ENCODE measurements at regions not wholly inside any gene's neighbourhood (a gene's known extent, or its start where the extent isn't known, plus 50 kb on each side); places are given as distances from the start of the nearest gene placed in this dataset.

GRCh38 chr12:28057856-28058615 lies 85.5 kb upstream of the PTHLH start:
- peaks cover 0 to 2% of the 10 kb centered on the region in 2 donors for H3K4me1 ChIP-seq (ENCODE audit: control insufficient read depth in 2 of 2, insufficient read depth in 2 of 2, low read length in 1 of 2)
- H3K36me3 ChIP-seq (ENCODE audit: control insufficient read depth in 2 of 2, insufficient read depth in 2 of 2, low read length in 1 of 2) = no peaks in the 10 kb centered on the region
- H3K4me3 ChIP-seq (ENCODE audit: low read depth in 1 of 2, low read length in 2 of 2) = no peak overlapping the region
- H3K27ac ChIP-seq (ENCODE audit: low read depth in 2 of 2, low read length in 1 of 2) = peak overlapping the region; percentile 44 to 57
- no peaks in the 10 kb centered on the region for H3K27me3 ChIP-seq (ENCODE audit: control insufficient read depth in 1 of 2, insufficient read depth in 2 of 2, low read length in 2 of 2)
- H3K9me3 ChIP-seq (ENCODE audit: control insufficient read depth in 2 of 2, insufficient read depth in 1 of 2, low read depth in 1 of 2, low read length in 1 of 2) = no peaks in the 10 kb centered on the region
- WGBS, 2 donors = 47 to 62% methylated on average over 8 of the region's 8 CpGs

- no peak overlapping the region for H3K27ac ChIP-seq (ENCODE audit: low read depth in 2 of 2, low read length in 1 of 2)
- no peaks in the 10 kb centered on the region for H3K27me3 ChIP-seq (ENCODE audit: control insufficient read depth in 1 of 2, insufficient read depth in 2 of 2, low read length in 2 of 2)
- 40 to 42% methylated on average over 1 of the region's 1 CpG for WGBS, 2 donors
- H3K4me3 ChIP-seq (ENCODE audit: low read depth in 1 of 2, low read length in 2 of 2) = no peak overlapping the region
- no peaks in the 10 kb centered on the region for H3K4me1 ChIP-seq (ENCODE audit: control insufficient read depth in 2 of 2, insufficient read depth in 2 of 2, low read length in 1 of 2)
- no peaks in the 10 kb centered on the region for H3K9me3 ChIP-seq (ENCODE audit: control insufficient read depth in 2 of 2, insufficient read depth in 1 of 2, low read depth in 1 of 2, low read length in 1 of 2)
- no peaks in the 10 kb centered on the region for H3K36me3 ChIP-seq (ENCODE audit: control insufficient read depth in 2 of 2, insufficient read depth in 2 of 2, low read length in 1 of 2)
Measured at GRCh38 chr12:28059220-28059619, 86.7 kb upstream of the PTHLH start.

GRCh38 chr12:28059668-28060067 lies 87.1 kb upstream of the PTHLH start:
- H3K9me3 ChIP-seq (ENCODE audit: control insufficient read depth in 2 of 2, insufficient read depth in 1 of 2, low read depth in 1 of 2, low read length in 1 of 2) = no peaks in the 10 kb centered on the region
- no peaks in the 10 kb centered on the region for H3K36me3 ChIP-seq (ENCODE audit: control insufficient read depth in 2 of 2, insufficient read depth in 2 of 2, low read length in 1 of 2)
- no peaks in the 10 kb centered on the region for H3K4me1 ChIP-seq (ENCODE audit: control insufficient read depth in 2 of 2, insufficient read depth in 2 of 2, low read length in 1 of 2)
- no peaks in the 10 kb centered on the region for H3K27me3 ChIP-seq (ENCODE audit: control insufficient read depth in 1 of 2, insufficient read depth in 2 of 2, low read length in 2 of 2)
- no peak overlapping the region for H3K27ac ChIP-seq (ENCODE audit: low read depth in 2 of 2, low read length in 1 of 2)
- no peak overlapping the region for H3K4me3 ChIP-seq (ENCODE audit: low read depth in 1 of 2, low read length in 2 of 2)
- WGBS, 2 donors = 74 to 93% methylated on average over 2 of the region's 2 CpGs

GRCh38 chr12:28060871-28061270 lies 88.3 kb upstream of the PTHLH start:
- no peaks in the 10 kb centered on the region for H3K4me1 ChIP-seq (ENCODE audit: control insufficient read depth in 2 of 2, insufficient read depth in 2 of 2, low read length in 1 of 2)
- no peak overlapping the region for H3K27ac ChIP-seq (ENCODE audit: low read depth in 2 of 2, low read length in 1 of 2)
- no peaks in the 10 kb centered on the region for H3K27me3 ChIP-seq (ENCODE audit: control insufficient read depth in 1 of 2, insufficient read depth in 2 of 2, low read length in 2 of 2)
- H3K9me3 ChIP-seq (ENCODE audit: control insufficient read depth in 2 of 2, insufficient read depth in 1 of 2, low read depth in 1 of 2, low read length in 1 of 2) = no peaks in the 10 kb centered on the region
- H3K4me3 ChIP-seq (ENCODE audit: low read depth in 1 of 2, low read length in 2 of 2) = no peak overlapping the region
- no peaks in the 10 kb centered on the region for H3K36me3 ChIP-seq (ENCODE audit: control insufficient read depth in 2 of 2, insufficient read depth in 2 of 2, low read length in 1 of 2)
- WGBS, 2 donors = 96 to 98% methylated on average over 6 of the region's 6 CpGs

- no peak overlapping the region for H3K27ac ChIP-seq (ENCODE audit: low read depth in 2 of 2, low read length in 1 of 2)
- WGBS, 2 donors = 72 to 77% methylated on average over 2 of the region's 2 CpGs
- no peaks in the 10 kb centered on the region for H3K27me3 ChIP-seq (ENCODE audit: control insufficient read depth in 1 of 2, insufficient read depth in 2 of 2, low read length in 2 of 2)
- peaks cover 0 to 2% of the 10 kb centered on the region in 2 donors for H3K9me3 ChIP-seq (ENCODE audit: control insufficient read depth in 2 of 2, insufficient read depth in 1 of 2, low read depth in 1 of 2, low read length in 1 of 2)
- no peak overlapping the region for H3K4me3 ChIP-seq (ENCODE audit: low read depth in 1 of 2, low read length in 2 of 2)
- no peaks in the 10 kb centered on the region for H3K36me3 ChIP-seq (ENCODE audit: control insufficient read depth in 2 of 2, insufficient read depth in 2 of 2, low read length in 1 of 2)
- no peaks in the 10 kb centered on the region for H3K4me1 ChIP-seq (ENCODE audit: control insufficient read depth in 2 of 2, insufficient read depth in 2 of 2, low read length in 1 of 2)
Measured at GRCh38 chr12:28063355-28063880, 90.9 kb upstream of the PTHLH start.

GRCh38 chr12:28065374-28065773 lies 92.8 kb upstream of the PTHLH start:
- Histone ChIP-seq H3K27ac (ENCODE audit: low read depth in 2 of 2, low read length in 1 of 2) (no peak overlapping the region), H3K27me3 (ENCODE audit: control insufficient read depth in 1 of 2, insufficient read depth in 2 of 2, low read length in 2 of 2) (no peaks in the 10 kb centered on the region), H3K4me1 (ENCODE audit: control insufficient read depth in 2 of 2, insufficient read depth in 2 of 2, low read length in 1 of 2) (no peaks in the 10 kb centered on the region), H3K4me3 (ENCODE audit: low read depth in 1 of 2, low read length in 2 of 2) (no peak overlapping the region), H3K36me3 (ENCODE audit: control insufficient read depth in 2 of 2, insufficient read depth in 2 of 2, low read length in 1 of 2) (no peaks in the 10 kb centered on the region), H3K9me3 (ENCODE audit: control insufficient read depth in 2 of 2, insufficient read depth in 1 of 2, low read depth in 1 of 2, low read length in 1 of 2) (peaks cover 0 to 2% of the 10 kb centered on the region in 2 donors)
- WGBS, 2 donors = 49 to 71% methylated on average over 2 of the region's 2 CpGs

GRCh38 chr12:28065889-28066630 lies 93.5 kb upstream of the PTHLH start:
- Histone ChIP-seq H3K9me3 (ENCODE audit: control insufficient read depth in 2 of 2, insufficient read depth in 1 of 2, low read depth in 1 of 2, low read length in 1 of 2) (peaks cover 0 to 2% of the 10 kb centered on the region in 2 donors), H3K4me1 (ENCODE audit: control insufficient read depth in 2 of 2, insufficient read depth in 2 of 2, low read length in 1 of 2) (no peaks in the 10 kb centered on the region), H3K4me3 (ENCODE audit: low read depth in 1 of 2, low read length in 2 of 2) (no peak overlapping the region), H3K36me3 (ENCODE audit: control insufficient read depth in 2 of 2, insufficient read depth in 2 of 2, low read length in 1 of 2) (no peaks in the 10 kb centered on the region), H3K27ac (ENCODE audit: low read depth in 2 of 2, low read length in 1 of 2) (no peak overlapping the region), H3K27me3 (ENCODE audit: control insufficient read depth in 1 of 2, insufficient read depth in 2 of 2, low read length in 2 of 2) (no peaks in the 10 kb centered on the region)
- WGBS, 2 donors = 19 to 50% methylated on average over 1 of the region's 1 CpG

- 97 to 100% methylated on average over 1 of the region's 1 CpG for WGBS, 2 donors
- H3K36me3 ChIP-seq (ENCODE audit: control insufficient read depth in 2 of 2, insufficient read depth in 2 of 2, low read length in 1 of 2) = no peaks in the 10 kb centered on the region
- H3K4me1 ChIP-seq (ENCODE audit: control insufficient read depth in 2 of 2, insufficient read depth in 2 of 2, low read length in 1 of 2) = no peaks in the 10 kb centered on the region
- H3K9me3 ChIP-seq (ENCODE audit: control insufficient read depth in 2 of 2, insufficient read depth in 1 of 2, low read depth in 1 of 2, low read length in 1 of 2) = peaks cover 0 to 2% of the 10 kb centered on the region in 2 donors
- H3K27me3 ChIP-seq (ENCODE audit: control insufficient read depth in 1 of 2, insufficient read depth in 2 of 2, low read length in 2 of 2) = no peaks in the 10 kb centered on the region
- H3K4me3 ChIP-seq (ENCODE audit: low read depth in 1 of 2, low read length in 2 of 2) = no peak overlapping the region
- no peak overlapping the region for H3K27ac ChIP-seq (ENCODE audit: low read depth in 2 of 2, low read length in 1 of 2)
Measured at GRCh38 chr12:28066879-28067278, 94.3 kb upstream of the PTHLH start.

GRCh38 chr12:28068467-28068866 lies 95.9 kb upstream of the PTHLH start:
- no peaks in the 10 kb centered on the region for H3K4me1 ChIP-seq (ENCODE audit: control insufficient read depth in 2 of 2, insufficient read depth in 2 of 2, low read length in 1 of 2)
- no peak overlapping the region for H3K4me3 ChIP-seq (ENCODE audit: low read depth in 1 of 2, low read length in 2 of 2)
- H3K36me3 ChIP-seq (ENCODE audit: control insufficient read depth in 2 of 2, insufficient read depth in 2 of 2, low read length in 1 of 2) = no peaks in the 10 kb centered on the region
- H3K27me3 ChIP-seq (ENCODE audit: control insufficient read depth in 1 of 2, insufficient read depth in 2 of 2, low read length in 2 of 2) = no peaks in the 10 kb centered on the region
- no peak overlapping the region for H3K27ac ChIP-seq (ENCODE audit: low read depth in 2 of 2, low read length in 1 of 2)
- peaks cover 0 to 2% of the 10 kb centered on the region in 2 donors for H3K9me3 ChIP-seq (ENCODE audit: control insufficient read depth in 2 of 2, insufficient read depth in 1 of 2, low read depth in 1 of 2, low read length in 1 of 2)

Measured in esophagus (tissue), 2 donors.